ENCODE measurements at regions not wholly inside any gene's neighbourhood (a gene's known extent, or its start where the extent isn't known, plus 50 kb on each side); places are given as distances from the start of the nearest gene placed in this dataset.

DNA sequence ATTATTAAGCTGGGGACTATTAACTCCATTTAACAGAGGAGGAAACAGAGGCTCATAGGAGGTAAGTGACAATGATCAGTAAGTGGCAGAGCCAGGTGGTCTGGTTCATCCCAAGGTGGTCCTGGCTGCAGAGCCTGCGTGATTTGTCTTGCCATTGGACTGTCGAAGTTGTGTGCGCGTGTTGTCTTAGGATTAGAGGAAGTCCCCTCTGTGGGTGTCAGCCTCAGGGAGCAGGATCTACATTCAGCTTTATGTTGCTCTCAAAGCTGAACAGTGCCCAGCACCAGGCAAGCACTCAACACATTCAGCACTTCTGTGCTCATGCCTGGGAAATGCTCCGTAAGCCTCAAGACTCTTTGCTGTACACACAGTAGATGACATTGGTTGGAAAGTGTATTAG is 139.5 kb downstream of the HERPUD2 start:
- TF ChIP-seq, protein P1, sequence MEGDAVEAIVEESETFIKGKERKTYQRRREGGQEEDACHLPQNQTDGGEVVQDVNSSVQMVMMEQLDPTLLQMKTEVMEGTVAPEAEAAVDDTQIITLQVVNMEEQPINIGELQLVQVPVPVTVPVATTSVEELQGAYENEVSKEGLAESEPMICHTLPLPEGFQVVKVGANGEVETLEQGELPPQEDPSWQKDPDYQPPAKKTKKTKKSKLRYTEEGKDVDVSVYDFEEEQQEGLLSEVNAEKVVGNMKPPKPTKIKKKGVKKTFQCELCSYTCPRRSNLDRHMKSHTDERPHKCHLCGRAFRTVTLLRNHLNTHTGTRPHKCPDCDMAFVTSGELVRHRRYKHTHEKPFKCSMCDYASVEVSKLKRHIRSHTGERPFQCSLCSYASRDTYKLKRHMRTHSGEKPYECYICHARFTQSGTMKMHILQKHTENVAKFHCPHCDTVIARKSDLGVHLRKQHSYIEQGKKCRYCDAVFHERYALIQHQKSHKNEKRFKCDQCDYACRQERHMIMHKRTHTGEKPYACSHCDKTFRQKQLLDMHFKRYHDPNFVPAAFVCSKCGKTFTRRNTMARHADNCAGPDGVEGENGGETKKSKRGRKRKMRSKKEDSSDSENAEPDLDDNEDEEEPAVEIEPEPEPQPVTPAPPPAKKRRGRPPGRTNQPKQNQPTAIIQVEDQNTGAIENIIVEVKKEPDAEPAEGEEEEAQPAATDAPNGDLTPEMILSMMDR (conservative IDR thresholded peaks at IDR 0.05 in 1 of 2, IDR thresholded peaks at IDR 0.05 in 1 of 2; ENCODE audit: low read depth in 1 of 2, low read length in 2 of 2), result no peak
- TF ChIP-seq EZH2 (IDR thresholded peaks at IDR 0.05; ENCODE audit: low read length, missing control alignments), result no peak
